ENCODE measurements at regions not wholly inside any gene's neighbourhood (a gene's known extent, or its start where the extent isn't known, plus 50 kb on each side); places are given as distances from the start of the nearest gene placed in this dataset.

DNA sequence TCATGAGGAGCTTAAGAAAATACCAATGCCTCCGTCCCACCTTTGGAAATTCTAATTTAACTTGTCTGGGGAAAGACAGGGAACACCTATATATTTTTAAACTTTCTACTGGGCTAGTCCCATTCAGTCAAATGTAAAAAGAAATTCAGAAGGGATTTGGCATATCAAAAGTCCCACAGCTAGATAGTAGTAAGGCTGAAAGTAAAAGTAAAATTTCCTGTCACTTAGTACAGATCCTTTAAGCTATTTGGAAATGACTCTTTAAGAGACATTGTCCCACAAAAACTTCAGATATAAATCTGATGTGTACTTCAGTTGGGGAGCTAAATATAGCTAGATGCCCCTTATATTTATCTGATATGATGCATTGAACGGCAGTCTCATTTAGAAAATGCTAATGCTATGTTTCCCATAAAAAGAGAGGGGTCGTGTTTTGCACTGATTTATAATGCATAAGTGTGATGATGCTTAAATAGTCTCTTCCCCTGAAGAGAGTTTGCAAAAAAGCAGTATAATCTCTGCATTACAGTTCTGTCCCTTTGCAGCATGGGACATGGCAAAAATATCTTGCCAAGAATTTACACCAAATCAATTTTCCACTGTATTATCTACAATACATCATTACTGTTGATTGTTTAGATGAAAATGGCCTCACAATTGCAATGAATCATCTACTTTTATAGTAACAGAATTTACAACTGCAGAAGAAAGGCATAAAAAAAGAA, 860.8 kb upstream of the MAP3K7 start:
- TF ChIP-seq CTCF (conservative IDR thresholded peaks at IDR 0.05 in 1 of 2, IDR thresholded peaks at IDR 0.05 in 1 of 2; ENCODE audit: low read depth in 1 of 2, low read length in 2 of 2) (no peak), EZH2 (IDR thresholded peaks at IDR 0.05; ENCODE audit: low read length, missing control alignments) (no peak)

All from fibroblast of lung (primary cell).